DOHH2 (cell line): ENCODE measurements at regions not wholly inside any gene's neighbourhood (a gene's known extent, or its start where the extent isn't known, plus 50 kb on each side); places are given as distances from the start of the nearest gene placed in this dataset.

ENCODE experiments used
- CTCF ChIP-seq: fragments of 200-600 bp; sonication (generic); IDR thresholded peaks from one replicate; pipeline ENCODE4 v1.5.1; 2014; ENCODE audit warnings: antibody characterized with exemption, mild to moderate bottlenecking, low read depth, low read length; ENCODE audit not compliant: poor library complexity, severe bottlenecking
- EZH2phosphoT487 ChIP-seq: fragments of 200-600 bp; sonication (generic); IDR thresholded peaks from 2 replicates; pipeline ENCODE4 v1.6.1; 2017; ENCODE audit warnings: borderline replicate concordance, mild to moderate bottlenecking, antibody characterized with exemption, low read length, moderate library complexity, mixed read lengths

GRCh38 chr13:80881495-80881894 is 540.6 kb upstream of the SPRY2 start:
- TF ChIP-seq CTCF, result no peak
- TF ChIP-seq EZH2phosphoT487, result no peak
